HEK293 (cell line): ENCODE measurements at regions not wholly inside any gene's neighbourhood (a gene's known extent, or its start where the extent isn't known, plus 50 kb on each side); places are given as distances from the start of the nearest gene placed in this dataset.

ENCODE experiments used
- CTCF ChIA-PET: fragments of 350-600 bp; formaldehyde crosslinking; extraction: SDS; loops from one replicate; lab custom pipeline; 2021; ENCODE audit warnings: antibody characterized with exemption; lab: Yijun Ruan, JAX
- POLR2A ChIA-PET: fragments of 300-600 bp; formaldehyde crosslinking; extraction: SDS; loops from one replicate; lab custom pipeline; 2020; ENCODE audit warnings: antibody characterized with exemption, inconsistent platforms; lab: Yijun Ruan, JAX
- H3K27ac ChIP-seq: fragments of 200-500 bp; sonication (Bioruptor generic); 2 replicates; pipeline ENCODE4 v1.5.1; 2014; ENCODE audit warnings: low read depth, low read length, control low read depth, inconsistent platforms; ENCODE audit errors: extremely low read depth
- H3K36me3 ChIP-seq, 2 experiments: fragments of 200-500 bp in 1 of 2; sonication (Bioruptor generic) in 1 of 2; 1 replicate in 1 of 2; 2 replicates in 1 of 2; pipeline ENCODE4 v1.5.1; 2014 to 2017; ENCODE audit warnings: inconsistent platforms in 2 of 2, low read length in 2 of 2; ENCODE audit not compliant: control insufficient read depth in 2 of 2, insufficient read depth in 1 of 2
- H3K4me1 ChIP-seq: fragments of 200-500 bp; sonication (Bioruptor generic); 2 replicates; pipeline ENCODE4 v1.5.1; 2014; ENCODE audit warnings: mild to moderate bottlenecking, low read length, inconsistent platforms; ENCODE audit not compliant: control insufficient read depth, insufficient read depth
- H3K4me3 ChIP-seq: 2 replicates; pipeline ENCODE4 v1.5.1; 2011; ENCODE audit warnings: low read depth, mild to moderate bottlenecking, control low read depth, low read length, moderate library complexity
- H3K9me3 ChIP-seq: fragments of 200-500 bp; sonication (Bioruptor generic); 2 replicates; pipeline ENCODE4 v1.5.1; 2014; ENCODE audit warnings: low read depth, low read length, inconsistent platforms; ENCODE audit not compliant: control insufficient read depth, insufficient read depth
- GLI4 ChIP-seq: fragments of 450-650 bp; formaldehyde crosslinking; IDR thresholded peaks from 2 replicates; pipeline ENCODE4 v1.5.1; 2016; ENCODE audit warnings: missing biosample characterization, missing genetic modification characterization
- GLIS2 ChIP-seq: fragments of 450-650 bp; formaldehyde crosslinking; IDR thresholded peaks from 2 replicates; pipeline ENCODE4 v1.5.1; 2016; ENCODE audit warnings: missing biosample characterization, missing genetic modification characterization
- SP3 ChIP-seq: fragments of 450-650 bp; formaldehyde crosslinking; IDR thresholded peaks from 2 replicates; pipeline ENCODE4 v1.5.1; 2016; ENCODE audit warnings: missing biosample characterization, missing genetic modification characterization
- TCF7L2 ChIP-seq: IDR thresholded peaks from 2 replicates; pipeline ENCODE4 v1.6.1; 2011; ENCODE audit warnings: low read depth, mild to moderate bottlenecking, inconsistent platforms, low read length, moderate library complexity, borderline replicate concordance
- ZBTB17 ChIP-seq: fragments of 450-650 bp; formaldehyde crosslinking; IDR thresholded peaks from 2 replicates; pipeline ENCODE4 v1.5.1; 2016; ENCODE audit warnings: missing biosample characterization, missing genetic modification characterization
- ZFHX2 ChIP-seq: fragments of 450-650 bp; formaldehyde crosslinking; conservative IDR thresholded peaks from 2 replicates; pipeline ENCODE4 v1.5.1; 2016; ENCODE audit warnings: missing biosample characterization, missing genetic modification characterization
- ZNF169 ChIP-seq: fragments of 450-650 bp; formaldehyde crosslinking; IDR thresholded peaks from 2 replicates; pipeline ENCODE4 v1.5.1; 2016; ENCODE audit warnings: missing biosample characterization, missing genetic modification characterization
- ZNF184 ChIP-seq: fragments of 450-650 bp; IDR thresholded peaks from 2 replicates; pipeline ENCODE4 v1.5.1; 2018; ENCODE audit warnings: missing biosample characterization, mild to moderate bottlenecking, missing genetic modification characterization
- ZNF223 ChIP-seq: fragments of 450-650 bp; formaldehyde crosslinking; IDR thresholded peaks from 2 replicates; pipeline ENCODE4 v1.5.1; 2016; ENCODE audit warnings: missing biosample characterization, missing genetic modification characterization
- ZNF266 ChIP-seq: fragments of 450-650 bp; formaldehyde crosslinking; IDR thresholded peaks from 2 replicates; pipeline ENCODE4 v1.5.1; 2016; ENCODE audit warnings: missing biosample characterization, missing genetic modification characterization, low read depth
- ZNF423 ChIP-seq: fragments of 450-650 bp; formaldehyde crosslinking; IDR thresholded peaks from 2 replicates; pipeline ENCODE4 v1.5.1; 2016; ENCODE audit warnings: missing biosample characterization, missing genetic modification characterization
- ZNF510 ChIP-seq: fragments of 450-650 bp; formaldehyde crosslinking; IDR thresholded peaks from 2 replicates; pipeline ENCODE4 v1.5.1; 2018; ENCODE audit warnings: mild to moderate bottlenecking, missing genetic modification characterization, missing biosample characterization; ENCODE audit not compliant: insufficient replicate concordance
- ZNF549 ChIP-seq: fragments of 450-650 bp; IDR thresholded peaks from 2 replicates; pipeline ENCODE4 v1.5.1; 2018; ENCODE audit warnings: missing biosample characterization, missing genetic modification characterization, mild to moderate bottlenecking, inconsistent platforms, moderate library complexity
- ZNF571 ChIP-seq: fragments of 450-650 bp; formaldehyde crosslinking; IDR thresholded peaks from 2 replicates; pipeline ENCODE4 v1.5.0; 2017; ENCODE audit warnings: missing biosample characterization, missing genetic modification characterization
- ZNF707 ChIP-seq: fragments of 450-650 bp; formaldehyde crosslinking; IDR thresholded peaks from 2 replicates; pipeline ENCODE4 v1.5.1; 2016; ENCODE audit warnings: missing biosample characterization, missing genetic modification characterization
- ZNF776 ChIP-seq: fragments of 450-650 bp; formaldehyde crosslinking; IDR thresholded peaks from 2 replicates; pipeline ENCODE4 v1.5.0; 2017; ENCODE audit warnings: missing biosample characterization, missing genetic modification characterization, borderline replicate concordance
- TF ChIP-seq, protein P1 (sequence below): fragments of 450-650 bp; formaldehyde crosslinking; IDR thresholded peaks from 2 replicates; pipeline ENCODE4 v1.5.1; 2016; ENCODE audit warnings: missing biosample characterization, missing genetic modification characterization
- TF ChIP-seq, protein P2 (sequence below): fragments of 450-650 bp; formaldehyde crosslinking; IDR thresholded peaks from 2 replicates; pipeline ENCODE4 v1.5.1; 2016; ENCODE audit warnings: missing biosample characterization, missing genetic modification characterization, low read depth
- TF ChIP-seq, protein P3 (sequence below): sonication (generic); formaldehyde crosslinking; IDR thresholded peaks from 2 replicates; pipeline ENCODE4 v1.8.1; 2022; ENCODE audit warnings: mild to moderate bottlenecking, moderate library complexity, missing genetic modification reagents
- TF ChIP-seq, protein P4 (sequence below): fragments of 450-650 bp; formaldehyde crosslinking; conservative IDR thresholded peaks from 2 replicates; pipeline ENCODE4 v1.5.1; 2016; ENCODE audit warnings: low read depth, missing biosample characterization, missing genetic modification characterization
- TF ChIP-seq, protein P5 (sequence below): fragments of 450-650 bp; formaldehyde crosslinking; IDR thresholded peaks from 2 replicates; pipeline ENCODE4 v1.5.1; 2016; ENCODE audit warnings: missing biosample characterization, missing genetic modification characterization
- TF ChIP-seq, protein P6 (sequence below): fragments of 450-650 bp; IDR thresholded peaks from 2 replicates; pipeline ENCODE4 v1.5.1; 2018; ENCODE audit warnings: missing biosample characterization, mild to moderate bottlenecking, missing genetic modification characterization

DNA sequence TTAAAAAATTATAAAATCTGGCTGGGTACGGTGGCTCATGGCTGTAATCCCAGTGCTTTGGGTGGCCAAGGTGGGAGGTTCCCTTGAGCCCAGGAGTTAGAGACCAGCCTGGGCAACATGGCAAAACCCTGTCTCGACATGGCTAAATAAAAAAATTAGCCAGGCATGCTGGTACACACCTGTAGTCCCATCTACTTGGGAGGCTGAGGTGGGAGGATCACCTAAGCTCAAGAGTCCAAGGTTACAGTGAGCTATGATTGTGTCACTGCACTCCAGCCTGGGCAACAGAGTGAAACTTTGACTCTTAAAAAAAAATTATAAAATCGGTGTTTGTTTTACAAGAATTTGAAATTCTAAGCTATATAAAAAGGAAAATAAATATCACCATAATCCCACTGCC, 141.8 kb downstream of the SLC38A6 start (continued):
- TF ChIP-seq ZNF266 (no peak), GLIS2 (tag by site-specific recombination) (no peak)

DNA sequence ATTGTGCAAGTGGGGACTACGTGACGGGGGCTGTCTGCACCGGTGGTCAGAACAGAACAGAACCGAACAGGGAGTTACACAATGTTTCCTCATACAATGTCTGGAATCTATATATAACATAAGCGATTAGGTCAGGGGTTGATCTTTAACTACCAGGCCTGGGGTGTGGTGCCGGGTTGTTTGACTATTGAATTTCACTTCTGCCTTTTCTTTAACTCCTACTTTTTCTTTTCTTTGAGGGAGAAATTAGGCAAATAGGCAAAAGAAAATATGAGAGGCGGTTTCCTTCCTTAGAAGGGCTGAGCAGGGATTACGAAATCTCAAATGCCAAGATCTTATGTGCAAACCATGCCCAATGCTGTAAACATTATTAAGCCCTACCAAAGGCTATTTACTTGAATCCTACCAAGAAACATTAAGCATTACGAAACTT, 140.3 kb downstream of the SLC38A6 start:
- CTCF ChIA-PET: no interaction called here
- TF ChIP-seq ZNF223 (tag by site-specific recombination) (no peak), ZNF423 (tag by site-specific recombination) (no peak), ZNF549 (no peak), ZNF169 (no peak), ZNF707 (tag by site-specific recombination) (no peak), SP3 (tag by site-specific recombination) (no peak), ZNF776 (no peak), ZNF571 (tag by site-specific recombination) (no peak), GLI4 (tag by site-specific recombination) (no peak), TCF7L2 (no peak), ZBTB17 (tag by site-specific recombination) (no peak), ZNF184 (tag by site-specific recombination) (no peak), ZFHX2 (tag by site-specific recombination) (no peak), ZNF510 (tag by site-specific recombination) (no peak)
- TF ChIP-seq, protein P1, sequence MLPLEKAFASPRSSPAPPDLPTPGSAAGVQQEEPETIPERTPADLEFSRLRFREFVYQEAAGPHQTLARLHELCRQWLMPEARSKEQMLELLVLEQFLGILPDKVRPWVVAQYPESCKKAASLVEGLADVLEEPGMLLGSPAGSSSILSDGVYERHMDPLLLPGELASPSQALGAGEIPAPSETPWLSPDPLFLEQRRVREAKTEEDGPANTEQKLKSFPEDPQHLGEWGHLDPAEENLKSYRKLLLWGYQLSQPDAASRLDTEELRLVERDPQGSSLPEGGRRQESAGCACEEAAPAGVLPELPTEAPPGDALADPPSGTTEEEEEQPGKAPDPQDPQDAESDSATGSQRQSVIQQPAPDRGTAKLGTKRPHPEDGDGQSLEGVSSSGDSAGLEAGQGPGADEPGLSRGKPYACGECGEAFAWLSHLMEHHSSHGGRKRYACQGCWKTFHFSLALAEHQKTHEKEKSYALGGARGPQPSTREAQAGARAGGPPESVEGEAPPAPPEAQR: no peak
- TF ChIP-seq, protein P2, sequence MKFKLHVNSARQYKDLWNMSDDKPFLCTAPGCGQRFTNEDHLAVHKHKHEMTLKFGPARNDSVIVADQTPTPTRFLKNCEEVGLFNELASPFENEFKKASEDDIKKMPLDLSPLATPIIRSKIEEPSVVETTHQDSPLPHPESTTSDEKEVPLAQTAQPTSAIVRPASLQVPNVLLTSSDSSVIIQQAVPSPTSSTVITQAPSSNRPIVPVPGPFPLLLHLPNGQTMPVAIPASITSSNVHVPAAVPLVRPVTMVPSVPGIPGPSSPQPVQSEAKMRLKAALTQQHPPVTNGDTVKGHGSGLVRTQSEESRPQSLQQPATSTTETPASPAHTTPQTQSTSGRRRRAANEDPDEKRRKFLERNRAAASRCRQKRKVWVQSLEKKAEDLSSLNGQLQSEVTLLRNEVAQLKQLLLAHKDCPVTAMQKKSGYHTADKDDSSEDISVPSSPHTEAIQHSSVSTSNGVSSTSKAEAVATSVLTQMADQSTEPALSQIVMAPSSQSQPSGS: no peak
- TF ChIP-seq, protein P3, sequence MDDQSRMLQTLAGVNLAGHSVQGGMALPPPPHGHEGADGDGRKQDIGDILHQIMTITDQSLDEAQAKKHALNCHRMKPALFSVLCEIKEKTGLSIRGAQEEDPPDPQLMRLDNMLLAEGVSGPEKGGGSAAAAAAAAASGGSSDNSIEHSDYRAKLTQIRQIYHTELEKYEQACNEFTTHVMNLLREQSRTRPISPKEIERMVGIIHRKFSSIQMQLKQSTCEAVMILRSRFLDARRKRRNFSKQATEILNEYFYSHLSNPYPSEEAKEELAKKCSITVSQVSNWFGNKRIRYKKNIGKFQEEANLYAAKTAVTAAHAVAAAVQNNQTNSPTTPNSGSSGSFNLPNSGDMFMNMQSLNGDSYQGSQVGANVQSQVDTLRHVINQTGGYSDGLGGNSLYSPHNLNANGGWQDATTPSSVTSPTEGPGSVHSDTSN: no peak
- TF ChIP-seq, protein P4, sequence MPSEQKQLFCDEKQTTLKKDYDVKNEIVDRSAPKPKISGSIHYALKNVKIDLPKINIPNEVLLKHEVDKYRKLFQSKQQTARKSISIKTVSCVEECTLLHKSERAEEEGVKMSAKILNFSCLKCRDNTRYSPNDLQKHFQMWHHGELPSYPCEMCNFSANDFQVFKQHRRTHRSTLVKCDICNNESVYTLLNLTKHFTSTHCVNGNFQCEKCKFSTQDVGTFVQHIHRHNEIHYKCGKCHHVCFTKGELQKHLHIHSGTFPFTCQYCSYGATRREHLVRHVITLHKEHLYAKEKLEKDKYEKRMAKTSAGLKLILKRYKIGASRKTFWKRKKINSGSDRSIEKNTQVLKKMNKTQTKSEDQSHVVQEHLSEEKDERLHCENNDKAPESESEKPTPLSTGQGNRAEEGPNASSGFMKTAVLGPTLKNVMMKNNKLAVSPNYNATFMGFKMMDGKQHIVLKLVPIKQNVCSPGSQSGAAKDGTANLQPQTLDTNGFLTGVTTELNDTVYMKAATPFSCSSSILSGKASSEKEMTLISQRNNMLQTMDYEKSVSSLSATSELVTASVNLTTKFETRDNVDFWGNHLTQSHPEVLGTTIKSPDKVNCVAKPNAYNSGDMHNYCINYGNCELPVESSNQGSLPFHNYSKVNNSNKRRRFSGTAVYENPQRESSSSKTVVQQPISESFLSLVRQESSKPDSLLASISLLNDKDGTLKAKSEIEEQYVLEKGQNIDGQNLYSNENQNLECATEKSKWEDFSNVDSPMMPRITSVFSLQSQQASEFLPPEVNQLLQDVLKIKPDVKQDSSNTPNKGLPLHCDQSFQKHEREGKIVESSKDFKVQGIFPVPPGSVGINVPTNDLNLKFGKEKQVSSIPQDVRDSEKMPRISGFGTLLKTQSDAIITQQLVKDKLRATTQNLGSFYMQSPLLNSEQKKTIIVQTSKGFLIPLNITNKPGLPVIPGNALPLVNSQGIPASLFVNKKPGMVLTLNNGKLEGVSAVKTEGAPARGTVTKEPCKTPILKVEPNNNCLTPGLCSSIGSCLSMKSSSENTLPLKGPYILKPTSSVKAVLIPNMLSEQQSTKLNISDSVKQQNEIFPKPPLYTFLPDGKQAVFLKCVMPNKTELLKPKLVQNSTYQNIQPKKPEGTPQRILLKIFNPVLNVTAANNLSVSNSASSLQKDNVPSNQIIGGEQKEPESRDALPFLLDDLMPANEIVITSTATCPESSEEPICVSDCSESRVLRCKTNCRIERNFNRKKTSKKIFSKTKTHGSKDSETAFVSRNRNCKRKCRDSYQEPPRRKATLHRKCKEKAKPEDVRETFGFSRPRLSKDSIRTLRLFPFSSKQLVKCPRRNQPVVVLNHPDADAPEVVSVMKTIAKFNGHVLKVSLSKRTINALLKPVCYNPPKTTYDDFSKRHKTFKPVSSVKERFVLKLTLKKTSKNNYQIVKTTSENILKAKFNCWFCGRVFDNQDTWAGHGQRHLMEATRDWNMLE (tag by site-specific recombination): no peak
- TF ChIP-seq, protein P5, sequence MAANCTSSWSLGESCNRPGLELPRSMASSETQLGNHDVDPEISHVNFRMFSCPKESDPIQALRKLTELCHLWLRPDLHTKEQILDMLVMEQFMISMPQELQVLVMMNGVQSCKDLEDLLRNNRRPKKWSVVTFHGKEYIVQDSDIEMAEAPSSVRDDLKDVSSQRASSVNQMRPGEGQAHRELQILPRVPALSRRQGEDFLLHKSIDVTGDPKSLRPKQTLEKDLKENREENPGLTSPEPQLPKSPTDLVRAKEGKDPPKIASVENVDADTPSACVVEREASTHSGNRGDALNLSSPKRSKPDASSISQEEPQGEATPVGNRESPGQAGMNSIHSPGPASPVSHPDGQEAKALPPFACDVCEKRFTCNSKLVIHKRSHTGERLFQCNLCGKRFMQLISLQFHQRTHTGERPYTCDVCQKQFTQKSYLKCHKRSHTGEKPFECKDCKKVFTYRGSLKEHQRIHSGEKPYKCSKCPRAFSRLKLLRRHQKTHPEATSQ (tag by site-specific recombination): no peak
- TF ChIP-seq, protein P6, sequence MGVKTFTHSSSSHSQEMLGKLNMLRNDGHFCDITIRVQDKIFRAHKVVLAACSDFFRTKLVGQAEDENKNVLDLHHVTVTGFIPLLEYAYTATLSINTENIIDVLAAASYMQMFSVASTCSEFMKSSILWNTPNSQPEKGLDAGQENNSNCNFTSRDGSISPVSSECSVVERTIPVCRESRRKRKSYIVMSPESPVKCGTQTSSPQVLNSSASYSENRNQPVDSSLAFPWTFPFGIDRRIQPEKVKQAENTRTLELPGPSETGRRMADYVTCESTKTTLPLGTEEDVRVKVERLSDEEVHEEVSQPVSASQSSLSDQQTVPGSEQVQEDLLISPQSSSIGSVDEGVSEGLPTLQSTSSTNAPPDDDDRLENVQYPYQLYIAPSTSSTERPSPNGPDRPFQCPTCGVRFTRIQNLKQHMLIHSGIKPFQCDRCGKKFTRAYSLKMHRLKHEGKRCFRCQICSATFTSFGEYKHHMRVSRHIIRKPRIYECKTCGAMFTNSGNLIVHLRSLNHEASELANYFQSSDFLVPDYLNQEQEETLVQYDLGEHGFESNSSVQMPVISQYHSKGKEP: no peak
- TF ChIP-seq, all 188 proteins: peak for 0
- no peak overlapping the region for H3K27ac ChIP-seq
- POLR2A ChIA-PET: no interaction called here
- H3K4me3 ChIP-seq: no peak overlapping the region
- H3K4me1 ChIP-seq: no peaks in the 10 kb centered on the region
- no peaks in the 10 kb centered on the region for H3K36me3 ChIP-seq
- H3K9me3 ChIP-seq: no peaks in the 10 kb centered on the region
